ENCODE measurements at regions not wholly inside any gene's neighbourhood (a gene's known extent, or its start where the extent isn't known, plus 50 kb on each side); places are given as distances from the start of the nearest gene placed in this dataset.

- no peak for TF ChIP-seq CTCF (IDR thresholded peaks at IDR 0.05; ENCODE audit: low read depth, low read length)
These were observed 538.5 kb downstream of the ZEB2 start for GRCh38 chr2:143981428-143981827.

GRCh38 chr2:143977356-143977755, 542.6 kb downstream of the ZEB2 start:
- Histone ChIP-seq H3K27me3 (ENCODE audit: insufficient read depth, low read depth, severe bottlenecking) (no peaks in the 10 kb centered on the region), H3K4me3 (ENCODE audit: low read depth, low read length) (no peak overlapping the region), H3K9me3 (ENCODE audit: severe bottlenecking) (no peaks in the 10 kb centered on the region), H3K36me3 (no peaks in the 10 kb centered on the region), H3K27ac (no peak overlapping the region)
- DNase-seq: no peak
- TF ChIP-seq CTCF (IDR thresholded peaks at IDR 0.05; ENCODE audit: low read depth, low read length): no peak

More at GRCh38 chr2:143981428-143981827, 538.5 kb downstream of the ZEB2 start:
- H3K4me3 ChIP-seq (ENCODE audit: low read depth, low read length): no peak overlapping the region
- peaks cover 6% of the 10 kb centered on the region for H3K9me3 ChIP-seq (ENCODE audit: severe bottlenecking)
- no peak overlapping the region for H3K27ac ChIP-seq
- H3K27me3 ChIP-seq (ENCODE audit: insufficient read depth, low read depth, severe bottlenecking): no peaks in the 10 kb centered on the region
- H3K36me3 ChIP-seq: no peaks in the 10 kb centered on the region
- no peak for DNase-seq

GRCh38 chr2:143975216-143975615, 544.7 kb downstream of the ZEB2 start:
- Histone ChIP-seq H3K36me3 (no peaks in the 10 kb centered on the region), H3K27ac (no peak overlapping the region), H3K27me3 (ENCODE audit: insufficient read depth, low read depth, severe bottlenecking) (no peaks in the 10 kb centered on the region), H3K9me3 (ENCODE audit: severe bottlenecking) (no peaks in the 10 kb centered on the region), H3K4me3 (ENCODE audit: low read depth, low read length) (no peak overlapping the region)
- TF ChIP-seq CTCF (IDR thresholded peaks at IDR 0.05; ENCODE audit: low read depth, low read length): no peak
- DNase-seq: no peak

GRCh38 chr2:143974262-143974661, 545.7 kb downstream of the ZEB2 start:
- Histone ChIP-seq H3K36me3 (no peaks in the 10 kb centered on the region), H3K9me3 (ENCODE audit: severe bottlenecking) (no peaks in the 10 kb centered on the region), H3K27me3 (ENCODE audit: insufficient read depth, low read depth, severe bottlenecking) (no peaks in the 10 kb centered on the region), H3K4me3 (ENCODE audit: low read depth, low read length) (no peak overlapping the region), H3K27ac (no peak overlapping the region)
- no peak for DNase-seq
- TF ChIP-seq CTCF (IDR thresholded peaks at IDR 0.05; ENCODE audit: low read depth, low read length): no peak

- no peak for DNase-seq
- H3K36me3 ChIP-seq: no peaks in the 10 kb centered on the region
- no peaks in the 10 kb centered on the region for H3K27me3 ChIP-seq (ENCODE audit: insufficient read depth, low read depth, severe bottlenecking)
- no peak overlapping the region for H3K27ac ChIP-seq
- H3K9me3 ChIP-seq (ENCODE audit: severe bottlenecking): no peaks in the 10 kb centered on the region
- no peak overlapping the region for H3K4me3 ChIP-seq (ENCODE audit: low read depth, low read length)
- TF ChIP-seq CTCF (IDR thresholded peaks at IDR 0.05; ENCODE audit: low read depth, low read length): no peak
These were observed 551.1 kb downstream of the ZEB2 start for GRCh38 chr2:143968860-143969259.

- H3K27me3 ChIP-seq (ENCODE audit: insufficient read depth, low read depth, severe bottlenecking): no peaks in the 10 kb centered on the region
- no peak overlapping the region for H3K4me3 ChIP-seq (ENCODE audit: low read depth, low read length)
- no peaks in the 10 kb centered on the region for H3K9me3 ChIP-seq (ENCODE audit: severe bottlenecking)
- no peaks in the 10 kb centered on the region for H3K36me3 ChIP-seq
- no peak overlapping the region for H3K27ac ChIP-seq
- no peak for DNase-seq
- TF ChIP-seq CTCF (IDR thresholded peaks at IDR 0.05; ENCODE audit: low read depth, low read length): no peak
These were observed 551.6 kb downstream of the ZEB2 start for GRCh38 chr2:143968360-143968759.

All from WERI-Rb-1 (cell line).